A673 (cell line): ENCODE measurements at regions not wholly inside any gene's neighbourhood (a gene's known extent, or its start where the extent isn't known, plus 50 kb on each side); places are given as distances from the start of the nearest gene placed in this dataset.

Experiments
- CTCF ChIP-seq: fragments of 300-800, 200-600 bp; sonication (generic); conservative IDR thresholded peaks from 2 replicates; pipeline ENCODE4 v1.5.1; 2017; ENCODE audit warnings: low read depth, mild to moderate bottlenecking, antibody characterized with exemption, low read length, moderate library complexity, mixed read lengths
- EZH2 ChIP-seq: fragments of 200-600 bp; sonication (generic); IDR thresholded peaks from 2 replicates; pipeline ENCODE4 v1.6.1; 2017; ENCODE audit warnings: borderline replicate concordance, low read depth, mild to moderate bottlenecking, mixed read lengths, antibody characterized with exemption, low read length; ENCODE audit not compliant: poor library complexity, severe bottlenecking

- TF ChIP-seq CTCF (no peak), EZH2 (no peak)
These were observed 694.3 kb downstream of the BRINP1 start for GRCh38 chr9:118674942-118675341.
